ENCODE measurements at regions not wholly inside any gene's neighbourhood (a gene's known extent, or its start where the extent isn't known, plus 50 kb on each side); places are given as distances from the start of the nearest gene placed in this dataset.

DNA sequence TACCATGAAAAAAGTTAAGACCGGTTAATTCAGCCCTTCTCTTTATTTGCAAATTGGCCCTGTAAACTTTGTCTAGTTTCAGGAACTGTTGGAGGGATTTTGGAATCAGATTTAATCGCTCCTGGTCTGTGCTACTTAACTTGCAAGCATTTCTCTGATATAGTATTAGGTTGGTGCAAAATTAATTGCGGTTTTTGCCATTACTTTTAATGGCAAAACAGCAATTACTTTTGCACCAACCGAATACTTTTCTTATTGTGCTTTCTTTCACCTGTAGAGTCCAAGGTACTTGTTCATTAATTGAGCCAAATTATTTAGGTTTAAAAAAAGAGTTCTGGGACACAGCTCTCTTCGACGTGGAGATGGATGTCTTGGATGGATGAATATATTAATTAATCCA is 92.8 kb upstream of the HNRNPU start:
- no peak overlapping the region for H3K4me3 ChIP-seq (ENCODE audit: low read length, poor library complexity, severe bottlenecking)
- H2AFZ ChIP-seq (ENCODE audit: low read length), result no peak overlapping the region
- no peaks in the 10 kb centered on the region for H4K20me1 ChIP-seq (ENCODE audit: insufficient read depth, low read length, poor library complexity, severe bottlenecking)
- no peaks in the 10 kb centered on the region for H3K27me3 ChIP-seq (ENCODE audit: insufficient read depth, low read length, poor library complexity, severe bottlenecking)
- H3K9me2 ChIP-seq (replicated peaks; ENCODE audit: low read depth, low read length), result no peaks in the 10 kb centered on the region
- H3K4me1 ChIP-seq (ENCODE audit: insufficient read depth, low read length, poor library complexity, severe bottlenecking), result peaks cover 7% of the 10 kb centered on the region
- peak overlapping the region; percentile 37 for H3K4me2 ChIP-seq (ENCODE audit: low read depth, low read length, poor library complexity, severe bottlenecking)
- no peaks in the 10 kb centered on the region for H3F3A ChIP-seq (ENCODE audit: low read depth)
- no peak overlapping the region for H3K9ac ChIP-seq (ENCODE audit: low read depth, low read length, poor library complexity, severe bottlenecking)
- no peaks in the 10 kb centered on the region for H3K36me3 ChIP-seq (ENCODE audit: insufficient read depth, low read length)
- TF ChIP-seq, protein P1, sequence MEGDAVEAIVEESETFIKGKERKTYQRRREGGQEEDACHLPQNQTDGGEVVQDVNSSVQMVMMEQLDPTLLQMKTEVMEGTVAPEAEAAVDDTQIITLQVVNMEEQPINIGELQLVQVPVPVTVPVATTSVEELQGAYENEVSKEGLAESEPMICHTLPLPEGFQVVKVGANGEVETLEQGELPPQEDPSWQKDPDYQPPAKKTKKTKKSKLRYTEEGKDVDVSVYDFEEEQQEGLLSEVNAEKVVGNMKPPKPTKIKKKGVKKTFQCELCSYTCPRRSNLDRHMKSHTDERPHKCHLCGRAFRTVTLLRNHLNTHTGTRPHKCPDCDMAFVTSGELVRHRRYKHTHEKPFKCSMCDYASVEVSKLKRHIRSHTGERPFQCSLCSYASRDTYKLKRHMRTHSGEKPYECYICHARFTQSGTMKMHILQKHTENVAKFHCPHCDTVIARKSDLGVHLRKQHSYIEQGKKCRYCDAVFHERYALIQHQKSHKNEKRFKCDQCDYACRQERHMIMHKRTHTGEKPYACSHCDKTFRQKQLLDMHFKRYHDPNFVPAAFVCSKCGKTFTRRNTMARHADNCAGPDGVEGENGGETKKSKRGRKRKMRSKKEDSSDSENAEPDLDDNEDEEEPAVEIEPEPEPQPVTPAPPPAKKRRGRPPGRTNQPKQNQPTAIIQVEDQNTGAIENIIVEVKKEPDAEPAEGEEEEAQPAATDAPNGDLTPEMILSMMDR (conservative IDR thresholded peaks at IDR 0.05; ENCODE audit: low read length), result no peak
- no peak for TF ChIP-seq EZH2phosphoT487 (IDR thresholded peaks at IDR 0.05; ENCODE audit: borderline replicate concordance)
- no peaks in the 10 kb centered on the region for H3K9me3 ChIP-seq (ENCODE audit: insufficient read depth, low read depth, low read length)
- H3K79me2 ChIP-seq (ENCODE audit: insufficient read depth, low read length), result no peaks in the 10 kb centered on the region

- Histone ChIP-seq H3K9me3 (ENCODE audit: insufficient read depth, low read depth, low read length) (no peaks in the 10 kb centered on the region), H3F3A (ENCODE audit: low read depth) (no peaks in the 10 kb centered on the region), H3K9ac (ENCODE audit: low read depth, low read length, poor library complexity, severe bottlenecking) (no peak overlapping the region), H3K4me1 (ENCODE audit: insufficient read depth, low read length, poor library complexity, severe bottlenecking) (peaks cover 7% of the 10 kb centered on the region), H2AFZ (ENCODE audit: low read length) (no peak overlapping the region), H3K36me3 (ENCODE audit: insufficient read depth, low read length) (no peaks in the 10 kb centered on the region), H3K4me2 (ENCODE audit: low read depth, low read length, poor library complexity, severe bottlenecking) (no peak overlapping the region), H3K79me2 (ENCODE audit: insufficient read depth, low read length) (no peaks in the 10 kb centered on the region), H3K27me3 (ENCODE audit: insufficient read depth, low read length, poor library complexity, severe bottlenecking) (no peaks in the 10 kb centered on the region), H3K9me2 (replicated peaks; ENCODE audit: low read depth, low read length) (no peaks in the 10 kb centered on the region), H3K4me3 (ENCODE audit: low read length, poor library complexity, severe bottlenecking) (no peak overlapping the region), H4K20me1 (ENCODE audit: insufficient read depth, low read length, poor library complexity, severe bottlenecking) (no peaks in the 10 kb centered on the region)
- TF ChIP-seq EZH2phosphoT487 (IDR thresholded peaks at IDR 0.05; ENCODE audit: borderline replicate concordance), result no peak
- TF ChIP-seq, protein P1 (conservative IDR thresholded peaks at IDR 0.05; ENCODE audit: low read length), result no peak
These were observed 91.3 kb upstream of the HNRNPU start for GRCh38 chr1:244955661-244956060.

GRCh38 chr1:244954359-244954758 is 90.0 kb upstream of the HNRNPU start:
- no peaks in the 10 kb centered on the region for H3F3A ChIP-seq (ENCODE audit: low read depth)
- TF ChIP-seq, protein P1 (conservative IDR thresholded peaks at IDR 0.05; ENCODE audit: low read length), result no peak
- no peak for TF ChIP-seq EZH2phosphoT487 (IDR thresholded peaks at IDR 0.05; ENCODE audit: borderline replicate concordance)

More at GRCh38 chr1:244954359-244954758, 90.0 kb upstream of the HNRNPU start:
- Histone ChIP-seq H3K36me3 (ENCODE audit: insufficient read depth, low read length) (no peaks in the 10 kb centered on the region), H4K20me1 (ENCODE audit: insufficient read depth, low read length, poor library complexity, severe bottlenecking) (no peaks in the 10 kb centered on the region), H3K4me2 (ENCODE audit: low read depth, low read length, poor library complexity, severe bottlenecking) (no peak overlapping the region), H3K9ac (ENCODE audit: low read depth, low read length, poor library complexity, severe bottlenecking) (no peak overlapping the region), H3K9me3 (ENCODE audit: insufficient read depth, low read depth, low read length) (no peaks in the 10 kb centered on the region), H3K79me2 (ENCODE audit: insufficient read depth, low read length) (no peaks in the 10 kb centered on the region), H3K4me3 (ENCODE audit: low read length, poor library complexity, severe bottlenecking) (no peak overlapping the region), H3K4me1 (ENCODE audit: insufficient read depth, low read length, poor library complexity, severe bottlenecking) (peaks cover 7% of the 10 kb centered on the region), H3K9me2 (replicated peaks; ENCODE audit: low read depth, low read length) (no peaks in the 10 kb centered on the region), H2AFZ (ENCODE audit: low read length) (no peak overlapping the region), H3K27me3 (ENCODE audit: insufficient read depth, low read length, poor library complexity, severe bottlenecking) (no peaks in the 10 kb centered on the region)

Measured in Loucy (cell line).